WTC11 (cell line): ENCODE measurements at regions not wholly inside any gene's neighbourhood (a gene's known extent, or its start where the extent isn't known, plus 50 kb on each side); places are given as distances from the start of the nearest gene placed in this dataset.

Experiments
- ATAC-seq: fragments of 200-7000 bp; cut with Tn5 transposase; 2 replicates; pipeline ENCODE4 v1.10.0; 2021; ENCODE audit warnings: mild to moderate bottlenecking, moderate library complexity
- CTCF ChIA-PET: fragments of 300-600 bp; sonication (Branson Sonifier 250); formaldehyde crosslinking; loops from one replicate; lab custom pipeline; 2021; ENCODE audit warnings: antibody characterized with exemption; lab: Charles Lee
- POLR2A ChIA-PET: fragments of 350-600 bp; sonication (Branson Sonifier 250); formaldehyde crosslinking; loops from one replicate; lab custom pipeline; 2021; ENCODE audit warnings: antibody characterized with exemption; lab: Charles Lee
- DNase-seq: peaks from one replicate; pipeline ENCODE4 v3.0.0; 2021; ENCODE audit warnings: low spot score
- H3K27ac Mint-ChIP-seq: 2 replicates; pipeline ENCODE4 v1.8.0; 2021; ENCODE audit warnings: mixed read lengths
- H3K27me3 Mint-ChIP-seq: 2 replicates; pipeline ENCODE4 v1.8.0; 2021; ENCODE audit warnings: low read depth, mild to moderate bottlenecking, moderate library complexity, mixed read lengths
- H3K36me3 Mint-ChIP-seq: 2 replicates; pipeline ENCODE4 v1.8.0; 2021; ENCODE audit warnings: mixed read lengths
- H3K4me1 Mint-ChIP-seq: 2 replicates; pipeline ENCODE4 v1.8.0; 2022; ENCODE audit warnings: mixed read lengths
- H3K4me3 Mint-ChIP-seq: 2 replicates; pipeline ENCODE4 v1.8.0; 2021; ENCODE audit warnings: mild to moderate bottlenecking, moderate library complexity, mixed read lengths
- H3K9me3 Mint-ChIP-seq: 2 replicates; pipeline ENCODE4 v1.8.0; 2021; ENCODE audit warnings: mixed read lengths
- E2F1 ChIP-seq: sonication (generic); formaldehyde crosslinking; IDR thresholded peaks from 2 replicates; pipeline ENCODE4 v1.8.0; 2022; ENCODE audit warnings: mild to moderate bottlenecking, missing genetic modification reagents
- E2F5 ChIP-seq: sonication (generic); formaldehyde crosslinking; IDR thresholded peaks from 2 replicates; pipeline ENCODE4 v1.8.1; 2022; ENCODE audit warnings: mild to moderate bottlenecking, moderate library complexity, missing genetic modification reagents
- ESRRA ChIP-seq: sonication (generic); formaldehyde crosslinking; IDR thresholded peaks from 2 replicates; pipeline ENCODE4 v1.8.1; 2022; ENCODE audit warnings: mild to moderate bottlenecking, missing genetic modification reagents, borderline replicate concordance
- IRF1 ChIP-seq: sonication (generic); formaldehyde crosslinking; IDR thresholded peaks from 2 replicates; pipeline ENCODE4 v1.8.0; 2023; ENCODE audit warnings: missing genetic modification reagents
- KAT7 ChIP-seq: sonication (generic); formaldehyde crosslinking; IDR thresholded peaks from 2 replicates; pipeline ENCODE4 v1.8.1; 2023; ENCODE audit warnings: missing genetic modification reagents, mild to moderate bottlenecking, borderline replicate concordance
- MAX ChIP-seq: sonication (generic); formaldehyde crosslinking; IDR thresholded peaks from 2 replicates; pipeline ENCODE4 v1.8.0; 2022; ENCODE audit warnings: mild to moderate bottlenecking, missing genetic modification reagents
- PREB ChIP-seq: sonication (generic); formaldehyde crosslinking; IDR thresholded peaks from 2 replicates; pipeline ENCODE4 v1.8.1; 2022; ENCODE audit warnings: mild to moderate bottlenecking, missing genetic modification reagents, moderate library complexity, borderline replicate concordance
- PRRX2 ChIP-seq: fragments of 250-450 bp; sonication (Bioruptor Pico); IDR thresholded peaks from 2 replicates; pipeline ENCODE4 v1.8.0; 2021; ENCODE audit warnings: mild to moderate bottlenecking
- RELA ChIP-seq: sonication (generic); formaldehyde crosslinking; IDR thresholded peaks from 2 replicates; pipeline ENCODE4 v1.8.1; 2022; ENCODE audit warnings: missing genetic modification reagents, mild to moderate bottlenecking, borderline replicate concordance
- ZNF138 ChIP-seq: sonication (generic); formaldehyde crosslinking; conservative IDR thresholded peaks from 2 replicates; pipeline ENCODE4 v1.8.1; 2022; ENCODE audit warnings: mild to moderate bottlenecking, moderate library complexity, missing genetic modification reagents
- ZNF232 ChIP-seq: sonication (generic); formaldehyde crosslinking; IDR thresholded peaks from 2 replicates; pipeline ENCODE4 v1.8.0; 2022; ENCODE audit warnings: mild to moderate bottlenecking, missing genetic modification reagents
- ZNF281 ChIP-seq: sonication (generic); formaldehyde crosslinking; IDR thresholded peaks from 2 replicates; pipeline ENCODE4 v1.8.0; 2023; ENCODE audit warnings: mild to moderate bottlenecking, missing genetic modification reagents
- ZNF512 ChIP-seq: sonication (generic); formaldehyde crosslinking; IDR thresholded peaks from 2 replicates; pipeline ENCODE4 v1.8.1; 2022; ENCODE audit warnings: missing genetic modification reagents, borderline replicate concordance

GRCh38 chr4:83201761-83202160 is 82.8 kb downstream of the COQ2 start:
- Mint-ChIP-seq H3K36me3 (no peaks in the 10 kb centered on the region), H3K9me3 (no peaks in the 10 kb centered on the region), H3K4me1 (peaks cover 11% of the 10 kb centered on the region), H3K27ac (no peak overlapping the region), H3K27me3 (no peaks in the 10 kb centered on the region), H3K4me3 (no peak overlapping the region)
- ChIA-PET POLR2A (no interaction called here), CTCF (no interaction called here)
- no peak for DNase-seq
- TF ChIP-seq KAT7 (no peak), ZNF281 (CRISPR knock-in tag) (no peak), E2F5 (CRISPR knock-in tag) (no peak), RELA (CRISPR knock-in tag) (no peak), ZNF512 (CRISPR knock-in tag) (no peak)
- ATAC-seq, result no peak

GRCh38 chr4:83197555-83198235 is 83.2 kb upstream of the PLAC8 start:
- ATAC-seq, result no peak
- ChIA-PET POLR2A (no interaction called here), CTCF (no interaction called here)
- no peak for TF ChIP-seq PRRX2
- Mint-ChIP-seq H3K4me3 (no peak overlapping the region), H3K36me3 (no peaks in the 10 kb centered on the region), H3K4me1 (peaks cover 20% of the 10 kb centered on the region), H3K27me3 (peaks cover 4% of the 10 kb centered on the region; the same call in 1 of the 2 replicates), H3K27ac (no peak overlapping the region), H3K9me3 (peaks cover 9% of the 10 kb centered on the region)
- DNase-seq, result no peak

- Mint-ChIP-seq H3K27me3 (peaks cover 4% of the 10 kb centered on the region; the same call in 1 of the 2 replicates), H3K27ac (no peak overlapping the region), H3K36me3 (no peaks in the 10 kb centered on the region), H3K4me1 (peaks cover 20% of the 10 kb centered on the region), H3K4me3 (no peak overlapping the region), H3K9me3 (peaks cover 9% of the 10 kb centered on the region)
- CTCF ChIA-PET, result interaction anchor here (1.1 kb wide), 1 partner anchor 33 kb away, joined by 3 read pairs; no protein-coding TSS in a partner anchor
- TF ChIP-seq RELA (CRISPR knock-in tag), result no peak
- TF ChIP-seq ESRRA, result no peak
- no peak for TF ChIP-seq PREB (CRISPR knock-in tag)
- TF ChIP-seq IRF1 (CRISPR knock-in tag), result no peak
- no peak for TF ChIP-seq E2F1 (CRISPR knock-in tag)
- TF ChIP-seq ZNF232 (CRISPR knock-in tag), result no peak
- no peak for TF ChIP-seq ZNF138 (CRISPR knock-in tag)
- no peak for TF ChIP-seq MAX (CRISPR knock-in tag)
- POLR2A ChIA-PET, result no interaction called here
- no peak for ATAC-seq
- DNase-seq, result no peak
These were observed 82.4 kb upstream of the PLAC8 start for GRCh38 chr4:83196921-83197320.
